ENCODE measurements at regions not wholly inside any gene's neighbourhood (a gene's known extent, or its start where the extent isn't known, plus 50 kb on each side); places are given as distances from the start of the nearest gene placed in this dataset.

DNA sequence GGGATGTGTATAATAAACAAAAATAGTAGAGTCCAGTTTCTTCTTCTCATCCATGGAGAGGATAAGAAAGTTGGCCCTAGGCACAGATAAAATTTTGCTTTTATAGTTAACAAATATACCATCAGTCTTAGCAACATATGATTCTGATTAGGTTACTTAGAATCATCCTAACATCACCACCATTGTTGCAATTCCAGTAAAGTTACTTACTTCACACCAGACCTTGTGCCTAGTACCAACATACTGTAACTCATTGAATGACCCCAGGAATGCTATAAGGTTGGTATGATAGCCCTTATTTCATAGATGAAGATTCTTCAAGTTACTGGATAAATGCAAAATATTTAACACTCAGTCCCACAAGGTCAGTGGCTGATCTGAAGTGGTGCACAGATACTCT lies 183.8 kb upstream of the ATP2B1 start:
- no peak overlapping the region for H3K4me3 ChIP-seq (ENCODE audit: low read length)
- no peak for DNase-seq (ENCODE audit: low read depth)
- TF ChIP-seq, protein P1, sequence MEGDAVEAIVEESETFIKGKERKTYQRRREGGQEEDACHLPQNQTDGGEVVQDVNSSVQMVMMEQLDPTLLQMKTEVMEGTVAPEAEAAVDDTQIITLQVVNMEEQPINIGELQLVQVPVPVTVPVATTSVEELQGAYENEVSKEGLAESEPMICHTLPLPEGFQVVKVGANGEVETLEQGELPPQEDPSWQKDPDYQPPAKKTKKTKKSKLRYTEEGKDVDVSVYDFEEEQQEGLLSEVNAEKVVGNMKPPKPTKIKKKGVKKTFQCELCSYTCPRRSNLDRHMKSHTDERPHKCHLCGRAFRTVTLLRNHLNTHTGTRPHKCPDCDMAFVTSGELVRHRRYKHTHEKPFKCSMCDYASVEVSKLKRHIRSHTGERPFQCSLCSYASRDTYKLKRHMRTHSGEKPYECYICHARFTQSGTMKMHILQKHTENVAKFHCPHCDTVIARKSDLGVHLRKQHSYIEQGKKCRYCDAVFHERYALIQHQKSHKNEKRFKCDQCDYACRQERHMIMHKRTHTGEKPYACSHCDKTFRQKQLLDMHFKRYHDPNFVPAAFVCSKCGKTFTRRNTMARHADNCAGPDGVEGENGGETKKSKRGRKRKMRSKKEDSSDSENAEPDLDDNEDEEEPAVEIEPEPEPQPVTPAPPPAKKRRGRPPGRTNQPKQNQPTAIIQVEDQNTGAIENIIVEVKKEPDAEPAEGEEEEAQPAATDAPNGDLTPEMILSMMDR (conservative IDR thresholded peaks at IDR 0.05; ENCODE audit: low read depth, low read length) = no peak

DNA sequence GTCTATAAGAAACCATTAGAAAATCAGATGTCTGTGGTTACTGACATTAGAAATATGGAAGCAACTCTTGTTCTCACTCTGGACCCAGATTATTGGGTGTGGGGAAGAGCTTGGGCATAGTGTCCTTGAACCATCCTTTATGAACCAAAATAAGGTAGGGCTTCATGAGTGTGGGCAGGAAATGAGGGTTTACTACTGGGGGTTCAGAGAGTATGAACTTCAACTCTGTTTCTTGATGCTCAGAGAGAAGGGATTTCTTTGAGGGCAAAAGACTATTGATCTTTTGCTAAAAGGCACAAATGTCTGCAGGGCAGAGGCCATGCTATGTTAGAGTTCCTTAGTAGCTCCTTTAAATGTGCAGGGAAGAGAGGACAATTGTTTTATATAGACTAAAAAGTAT lies 183.3 kb upstream of the ATP2B1 start:
- no peak overlapping the region for H3K4me3 ChIP-seq (ENCODE audit: low read length)
- DNase-seq (ENCODE audit: low read depth) = no peak
- TF ChIP-seq, protein P1 (conservative IDR thresholded peaks at IDR 0.05; ENCODE audit: low read depth, low read length) = no peak

DNA sequence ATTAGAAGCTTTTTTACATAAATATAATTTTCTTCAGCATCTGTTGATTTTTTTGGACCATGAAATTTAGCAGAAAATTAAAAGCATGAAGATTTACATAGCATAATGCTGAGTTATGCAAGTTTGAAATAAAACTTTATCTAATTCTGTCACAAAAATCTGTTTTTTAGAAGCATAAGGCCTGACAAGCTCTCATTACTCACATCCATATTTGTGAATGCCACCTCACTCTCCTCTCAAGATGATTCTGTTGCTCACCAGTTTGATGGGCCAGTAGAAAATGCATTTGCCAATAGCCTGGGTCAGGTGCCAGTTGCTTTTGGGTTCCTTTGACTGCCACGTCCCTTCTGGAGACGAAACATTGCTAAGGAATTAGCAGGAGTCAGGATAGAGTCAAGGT lies 181.5 kb upstream of the ATP2B1 start:
- H3K4me3 ChIP-seq (ENCODE audit: low read length) = no peak overlapping the region
- no peak for DNase-seq (ENCODE audit: low read depth)
- TF ChIP-seq, protein P1 (conservative IDR thresholded peaks at IDR 0.05; ENCODE audit: low read depth, low read length) = no peak

DNA sequence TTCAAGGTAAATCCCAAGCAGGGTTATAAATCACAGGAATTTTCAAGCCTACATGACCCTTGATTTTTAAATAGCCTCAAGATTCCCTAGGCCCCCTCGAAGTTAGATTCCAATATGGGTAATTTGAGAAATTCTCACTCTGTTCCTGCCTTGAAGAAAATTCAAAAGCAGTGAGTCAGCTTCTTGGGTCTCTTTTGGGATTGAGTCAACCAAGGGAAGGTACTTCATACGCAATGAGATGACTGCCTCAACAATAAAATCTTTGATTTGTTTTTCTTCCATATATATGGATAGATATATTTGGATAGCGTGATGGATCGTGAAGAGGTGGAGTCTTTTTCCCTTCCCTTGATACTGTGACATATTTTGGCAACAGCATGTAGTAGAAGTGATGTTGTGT lies 180.4 kb upstream of the ATP2B1 start:
- no peak overlapping the region for H3K4me3 ChIP-seq (ENCODE audit: low read length)
- TF ChIP-seq, protein P1 (conservative IDR thresholded peaks at IDR 0.05; ENCODE audit: low read depth, low read length) = no peak
- no peak for DNase-seq (ENCODE audit: low read depth)

DNA sequence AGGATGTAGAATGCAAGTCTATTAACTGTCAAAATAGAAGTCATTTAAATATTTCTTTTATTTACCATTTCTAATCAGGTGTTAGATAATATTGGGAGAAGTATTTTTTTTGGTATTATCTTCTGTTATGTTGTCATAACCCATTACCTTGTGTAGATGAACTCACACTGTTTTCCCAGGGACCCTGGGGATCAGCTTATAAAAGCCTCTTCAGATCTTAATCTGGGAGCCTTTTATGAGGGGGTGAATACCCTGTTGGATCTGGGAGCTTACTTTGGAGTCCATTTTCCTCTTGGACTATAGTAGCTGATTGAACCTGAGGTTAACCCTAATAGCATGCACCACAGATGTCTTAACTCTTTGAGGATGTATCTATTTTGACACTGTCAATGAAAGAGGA lies 176.3 kb upstream of the ATP2B1 start:
- TF ChIP-seq, protein P1 (conservative IDR thresholded peaks at IDR 0.05; ENCODE audit: low read depth, low read length) = no peak
- no peak overlapping the region for H3K4me3 ChIP-seq (ENCODE audit: low read length)
- no peak for DNase-seq (ENCODE audit: low read depth)

DNA sequence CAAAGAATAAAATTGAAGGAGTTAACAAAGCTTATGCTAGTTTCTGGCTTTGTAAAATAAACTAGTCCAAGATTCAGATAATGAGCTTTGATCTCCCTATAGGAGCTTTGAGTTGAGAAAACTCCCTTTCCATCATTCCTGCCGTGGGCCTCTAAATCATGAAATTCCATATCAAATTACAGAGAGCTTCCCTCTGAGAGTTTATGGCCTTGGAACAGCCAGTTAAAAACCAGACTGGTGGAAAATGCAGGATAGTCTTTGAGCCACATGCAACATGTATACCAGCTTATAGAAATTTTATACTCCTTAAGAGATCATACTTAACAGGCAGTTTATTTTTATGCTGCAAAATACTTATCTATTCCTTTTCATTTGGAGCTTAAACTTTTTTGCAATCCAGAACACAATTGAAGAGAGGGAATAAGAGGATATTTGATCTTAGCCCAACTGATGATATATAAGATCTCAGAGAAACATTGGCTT lies 175.8 kb upstream of the ATP2B1 start:
- no peak for DNase-seq (ENCODE audit: low read depth)
- TF ChIP-seq, protein P1 (conservative IDR thresholded peaks at IDR 0.05; ENCODE audit: low read depth, low read length) = no peak
- no peak overlapping the region for H3K4me3 ChIP-seq (ENCODE audit: low read length)

DNA sequence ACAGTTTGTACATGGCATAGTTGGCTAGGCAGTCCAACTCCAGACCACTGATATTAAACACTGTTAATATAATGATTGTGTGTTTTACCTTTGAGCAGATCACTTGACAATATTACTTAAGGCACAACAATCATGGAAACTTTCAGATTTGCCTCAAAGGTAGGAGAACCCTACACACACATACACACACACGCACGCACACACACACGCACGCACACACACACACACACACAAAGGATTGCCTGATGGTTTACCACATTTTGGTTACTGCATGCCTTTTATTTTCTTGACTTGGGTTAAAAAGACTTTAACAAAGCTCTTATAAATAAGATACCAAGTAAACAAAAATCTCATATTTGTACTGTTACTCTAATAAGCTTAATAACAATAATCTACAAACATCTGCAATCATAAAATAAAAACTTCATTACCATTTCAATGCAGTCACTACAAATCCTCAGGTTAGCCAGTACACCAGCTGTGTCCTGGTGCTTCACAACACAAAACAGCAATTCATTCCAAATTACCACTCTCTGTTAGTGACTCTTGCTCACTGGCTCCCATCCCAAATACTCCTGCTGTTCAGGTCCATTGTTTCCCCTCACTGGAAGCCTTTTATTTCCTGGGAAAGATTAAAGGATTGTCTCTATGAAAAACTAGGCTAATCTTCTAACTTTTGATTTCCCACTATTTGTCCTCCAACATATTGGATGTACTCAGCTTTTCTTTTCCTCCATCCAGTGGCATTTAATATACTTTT lies 175.2 kb upstream of the ATP2B1 start:
- TF ChIP-seq, protein P1 (conservative IDR thresholded peaks at IDR 0.05; ENCODE audit: low read depth, low read length) = no peak
- DNase-seq (ENCODE audit: low read depth) = no peak
- H3K4me3 ChIP-seq (ENCODE audit: low read length) = no peak overlapping the region

Measured in retinal pigment epithelial cell (primary cell).